Esophagus mucosa (tissue), 1 donor: ENCODE measurements at regions not wholly inside any gene's neighbourhood (a gene's known extent, or its start where the extent isn't known, plus 50 kb on each side); places are given as distances from the start of the nearest gene placed in this dataset.
"Not testable (repeated sequence)": the region's sequence is repeated elsewhere in the genome, so short reads cannot be mapped to it uniquely, and the experiment has no call there.

Experiments
- ATAC-seq: fragments of 200-7000 bp; cut with Tn5 transposase; one replicate; pipeline ENCODE4 v1.9.1; 2020
- donor health status: DM: yes; HTN: yes; CAD: no.

DNA sequence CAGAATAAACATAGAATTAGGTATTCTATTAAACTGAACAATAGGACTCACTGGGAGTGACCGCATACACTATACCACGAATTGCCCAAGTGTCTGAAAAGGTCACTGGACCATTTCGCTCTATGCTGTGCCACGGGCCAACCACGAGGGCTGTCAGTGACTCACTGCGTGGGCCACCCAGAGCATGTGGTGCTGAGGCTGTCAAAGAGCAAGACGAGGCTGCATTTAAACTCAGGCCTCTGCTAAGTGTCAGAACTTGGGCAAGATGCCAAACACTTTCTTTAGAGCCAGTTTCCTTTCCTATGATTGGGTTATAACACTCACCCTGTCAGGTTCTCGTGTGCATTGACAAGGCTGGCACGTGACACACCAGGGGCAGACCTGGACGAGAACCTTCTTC, 97.5 kb downstream of the SH3YL1 start:
- no peak for ATAC-seq

GRCh38 chr2:165530-165929, 98.3 kb downstream of the SH3YL1 start:
- no peak for ATAC-seq

GRCh38 chr2:162473-163382, 101.1 kb downstream of the SH3YL1 start:
- no peak for ATAC-seq

GRCh38 chr2:161729-162128, 102.1 kb downstream of the SH3YL1 start:
- ATAC-seq = no peak

- peak; percentile 80 for ATAC-seq
These were observed 105.4 kb upstream of the FAM110C start for GRCh38 chr2:151553-152334.

DNA sequence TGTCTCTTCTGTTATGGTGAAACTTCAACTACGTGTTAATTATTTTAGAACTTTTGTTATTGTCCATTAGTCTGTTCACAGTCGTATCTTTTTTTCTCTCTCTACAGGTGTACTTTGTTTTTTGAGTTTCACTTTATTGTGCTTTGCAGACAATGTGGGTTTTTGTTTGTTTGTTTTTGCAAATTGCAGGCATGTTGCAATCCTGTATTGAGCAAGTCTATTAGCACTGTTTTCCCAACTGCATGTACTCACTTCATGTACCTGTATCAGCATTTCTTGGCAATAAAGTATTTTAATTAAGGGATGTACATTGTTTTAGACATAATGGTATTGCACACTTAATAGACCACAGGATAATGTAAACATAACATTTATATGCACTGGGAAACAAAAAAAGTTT, 99.1 kb upstream of the FAM110C start:
- no peak for ATAC-seq

GRCh38 chr2:141611-142010, 95.3 kb upstream of the FAM110C start:
- ATAC-seq = peak; percentile 85

DNA sequence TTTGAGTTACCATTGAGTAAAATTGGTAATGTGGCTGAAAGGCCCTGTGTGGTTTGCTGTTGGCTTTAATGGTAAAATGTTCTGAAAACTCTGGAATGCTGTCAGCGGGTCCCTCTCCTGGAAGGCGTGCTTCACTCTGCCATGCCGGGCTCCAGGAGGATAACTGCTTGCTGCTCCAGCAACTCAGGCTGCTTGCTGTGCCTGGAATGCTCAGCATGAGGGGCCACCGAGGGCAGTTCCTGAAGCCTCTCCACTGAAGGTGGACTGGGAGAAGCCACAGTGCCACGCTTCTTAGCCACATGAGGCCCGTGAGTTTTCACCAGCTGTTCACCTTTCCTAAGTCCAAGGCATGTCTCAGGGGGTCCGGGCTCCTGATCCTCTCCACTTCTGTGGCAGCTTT, 90.4 kb upstream of the FAM110C start:
- ATAC-seq = no peak

DNA sequence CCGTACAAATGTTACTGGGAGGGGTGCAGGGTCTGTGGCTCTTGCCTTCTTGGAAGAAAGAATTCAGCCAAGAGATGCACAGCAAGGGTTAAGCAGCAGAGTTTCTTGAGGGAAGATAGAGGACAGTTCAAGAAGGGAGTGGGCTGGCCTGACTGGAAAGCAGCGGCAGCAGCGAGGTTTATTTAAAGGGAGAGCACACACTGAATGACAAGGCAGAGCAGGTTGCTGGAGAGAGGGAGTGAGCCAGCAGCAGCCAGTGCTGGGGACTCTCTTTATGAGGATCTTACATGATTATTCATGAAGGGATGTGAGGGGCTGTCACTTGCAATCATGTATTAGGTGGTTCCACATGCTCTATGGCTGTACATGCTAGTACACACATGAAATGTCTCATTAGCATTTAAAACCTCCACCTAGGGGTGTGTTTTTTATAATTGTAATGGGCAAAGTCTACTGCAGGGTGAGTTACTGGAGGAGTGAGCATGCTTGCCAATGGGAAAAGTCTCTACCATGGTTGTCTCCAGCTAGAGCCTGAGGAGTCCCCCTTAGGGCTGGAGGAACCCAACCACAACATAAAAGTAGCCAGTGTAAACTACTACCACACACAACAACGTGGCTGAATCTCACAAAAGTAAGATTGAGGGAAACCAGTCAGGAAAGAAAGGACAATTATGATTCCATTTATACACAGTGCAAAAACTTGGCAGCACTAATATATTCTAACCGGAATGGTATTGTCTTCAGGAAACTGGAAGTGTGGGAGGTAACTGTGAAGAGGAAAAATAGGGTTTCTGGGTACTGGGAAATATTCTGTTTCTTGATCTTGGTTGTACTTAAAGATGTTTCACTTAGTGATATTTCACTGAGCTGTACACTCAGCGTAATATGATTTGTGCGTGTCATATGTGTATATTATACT, 87.6 kb upstream of the FAM110C start:
- ATAC-seq = peak; percentile 58

DNA sequence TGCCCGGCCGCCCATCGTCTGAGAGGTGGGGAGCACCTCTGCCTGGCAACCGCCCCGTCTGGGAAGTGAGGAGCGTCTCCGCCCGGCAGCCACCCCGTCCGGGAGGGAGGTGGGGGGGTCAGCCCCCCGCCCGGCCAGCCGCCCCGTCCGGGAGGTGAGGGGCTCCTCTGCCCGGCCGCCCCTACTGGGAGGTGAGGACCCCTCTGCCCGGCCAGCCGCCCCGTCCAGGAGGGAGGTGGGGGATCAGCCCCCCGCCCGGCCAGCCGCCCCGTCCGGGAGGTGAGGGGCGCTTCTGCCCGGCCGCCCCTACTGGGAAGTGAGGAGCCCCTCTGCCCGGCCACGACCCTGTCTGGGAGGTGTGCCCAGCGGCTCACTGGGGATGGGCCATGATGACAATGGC, 80.5 kb upstream of the FAM110C start:
- not testable (repeated sequence) for ATAC-seq

DNA sequence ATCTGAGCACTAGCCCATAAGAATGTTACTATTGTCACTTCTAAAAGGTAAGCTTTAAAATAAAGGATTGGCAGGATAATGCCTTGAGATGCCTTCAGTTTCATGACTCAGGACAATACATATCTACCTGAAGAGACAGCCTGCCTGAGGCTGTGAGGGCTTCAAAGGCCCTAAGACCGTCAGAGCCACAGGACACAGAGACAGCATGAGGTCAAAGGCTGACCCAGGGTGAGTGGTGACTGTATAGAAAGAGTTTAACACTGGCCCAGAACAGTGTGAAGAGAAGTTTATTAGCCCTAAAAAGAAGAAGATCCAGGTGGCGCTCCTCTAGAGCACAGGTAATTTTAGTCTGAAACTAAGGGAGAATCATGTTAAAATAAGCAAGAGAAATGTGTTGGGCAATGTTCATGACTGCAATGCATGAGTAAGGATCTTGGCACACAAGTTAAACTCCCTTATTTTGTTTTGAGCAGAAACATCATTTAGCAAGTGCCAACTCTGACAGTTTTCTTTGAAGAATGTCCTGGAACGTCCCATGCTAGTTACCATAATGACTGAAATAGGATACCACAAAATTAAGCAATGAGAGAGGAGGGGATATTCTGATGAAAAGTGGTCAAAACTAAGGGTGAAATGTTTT, 78.1 kb upstream of the FAM110C start:
- ATAC-seq = peak; percentile 66

- ATAC-seq = no peak
These were observed 70.6 kb upstream of the FAM110C start for GRCh38 chr2:116953-117352.

DNA sequence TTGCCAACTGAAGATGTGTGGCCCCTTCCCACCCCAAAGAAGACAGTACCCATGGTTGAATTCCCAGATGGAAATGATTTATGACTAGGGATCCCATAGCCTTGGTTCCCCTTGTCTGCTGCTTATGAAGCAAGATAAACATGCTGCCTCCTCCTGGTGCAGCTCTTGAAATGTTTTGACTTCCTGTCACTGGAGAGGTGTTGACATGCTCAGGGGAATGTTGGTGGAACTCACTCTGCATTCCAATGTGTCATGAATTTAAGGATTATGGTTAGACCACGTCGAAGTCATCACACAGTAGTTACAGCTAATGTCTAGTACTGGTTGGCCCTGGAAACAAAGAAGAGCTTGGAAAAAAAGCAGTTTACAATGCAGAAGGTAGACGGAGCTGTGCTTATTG, 69.0 kb upstream of the FAM110C start:
- peak; percentile 76 for ATAC-seq

- no peak for ATAC-seq
These were observed 68.3 kb upstream of the FAM110C start for GRCh38 chr2:114616-115015.

DNA sequence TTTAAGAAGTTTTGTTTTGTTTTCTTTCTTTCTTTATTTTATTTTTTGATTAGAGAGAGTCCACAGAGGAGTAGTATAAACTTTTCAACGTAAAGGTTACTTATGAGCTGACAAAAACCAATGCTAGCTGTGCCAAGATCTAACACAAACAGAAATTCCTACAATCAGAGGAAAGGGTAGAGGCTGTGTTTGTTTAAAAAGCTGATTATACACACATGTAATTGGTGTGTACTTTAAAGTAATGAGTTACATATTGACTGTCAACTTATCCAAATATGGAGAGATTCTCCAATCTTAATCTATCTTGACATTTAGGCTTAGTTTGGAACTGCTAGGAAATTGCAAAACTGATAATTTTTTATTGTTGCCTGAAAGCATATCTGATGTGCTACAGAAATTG, 63.7 kb upstream of the FAM110C start:
- no peak for ATAC-seq

- ATAC-seq = no peak
These were observed 62.9 kb upstream of the FAM110C start for GRCh38 chr2:108920-109809.

DNA sequence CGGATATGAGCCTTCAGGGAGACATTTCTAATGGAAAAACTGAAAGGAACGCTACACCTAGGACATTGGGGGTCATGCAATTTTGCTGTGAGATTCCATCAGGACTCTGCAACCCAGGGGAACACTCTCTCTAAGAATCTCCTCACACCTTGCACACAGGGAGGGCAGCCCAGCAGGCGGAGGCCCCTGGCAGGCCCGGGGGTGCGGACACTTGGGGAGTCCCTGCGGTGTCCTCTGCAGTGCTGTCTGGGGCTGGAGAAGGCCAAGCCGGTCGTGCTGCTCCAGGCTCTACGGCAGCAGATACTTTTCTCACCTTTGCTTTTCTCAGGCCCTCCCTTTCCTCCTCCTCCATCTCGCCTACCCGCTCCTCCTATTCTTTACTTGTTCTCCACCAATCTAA, 54.7 kb upstream of the FAM110C start:
- ATAC-seq = no peak
